T-cell (primary cell): ENCODE measurements at regions not wholly inside any gene's neighbourhood (a gene's known extent, or its start where the extent isn't known, plus 50 kb on each side); places are given as distances from the start of the nearest gene placed in this dataset.

Source experiments
- ATAC-seq, 4 experiments: fragments of 200-7000 bp in 3 of 4; fragments of 150-1000 bp in 1 of 4; cut with Tn5 transposase; replicated peaks in 1 of 4; 1 replicate in 3 of 4; 2 replicates in 1 of 4; pipeline ENCODE4 v1.10.0; 2021; ENCODE audit warnings: moderate library complexity in 3 of 4, mild to moderate bottlenecking in 2 of 4, moderate number of reproducible peaks in 1 of 4
- CTCF ChIA-PET, 2 donors: fragments of 300-600 bp; sonication (Branson Sonifier 250); formaldehyde crosslinking; loops; one replicate each; lab custom pipeline; 2022; ENCODE audit warnings: antibody characterized with exemption in 2 of 2; lab: Charles Lee
- POLR2A ChIA-PET, 2 donors: fragments of 300-600 bp; sonication (Branson Sonifier 250); formaldehyde crosslinking; loops; one replicate each; lab custom pipeline; 2022; ENCODE audit warnings: antibody characterized with exemption in 2 of 2; lab: Charles Lee
- DNase-seq, 35 experiments: peaks; one replicate each; pipeline versions ENCODE4 v3.0.0 to v3.0.0-alpha.2; 2013 to 2023
- H3K27ac ChIP-seq: one replicate; pipeline ENCODE4 v1.5.1; 2013; ENCODE audit warnings: low read length
- H3K27me3 ChIP-seq, 2 experiments: replicated peaks in 1 of 2; 1 replicate in 1 of 2; 2 replicates in 1 of 2; pipeline versions ENCODE4 v1.6.1 to v1.7.0; 2013; ENCODE audit warnings: low read length in 1 of 2, mixed read lengths in 1 of 2; ENCODE audit not compliant: control insufficient read depth in 2 of 2, insufficient read depth in 2 of 2; ENCODE audit errors: extremely low read depth in 1 of 2
- H3K36me3 ChIP-seq, 2 donors: 1 replicate in 1 of 2; 2 replicates in 1 of 2; pipeline versions ENCODE4 v1.6.1 to v1.7.0; 2013; ENCODE audit warnings: low read length in 1 of 2; ENCODE audit not compliant: control insufficient read depth in 2 of 2, insufficient read depth in 1 of 2; ENCODE audit errors: extremely low read depth in 1 of 2
- H3K4me1 ChIP-seq, 2 experiments: 1 replicate in 1 of 2; 2 replicates in 1 of 2; pipeline versions ENCODE4 v1.6.1 to v1.7.0; 2013; ENCODE audit warnings: low read length in 2 of 2, mixed read lengths in 1 of 2; ENCODE audit not compliant: insufficient read depth in 2 of 2, control insufficient read depth in 1 of 2; ENCODE audit errors: extremely low read depth in 1 of 2
- H3K4me3 ChIP-seq, 2 donors: 1 replicate in 1 of 2; 2 replicates in 1 of 2; pipeline versions ENCODE4 v1.5.1 to v1.7.0; 2013; ENCODE audit warnings: mild to moderate bottlenecking in 2 of 2, low read length in 1 of 2, moderate library complexity in 1 of 2; ENCODE audit not compliant: control insufficient read depth in 1 of 2; ENCODE audit errors: extremely low read depth in 1 of 2
- H3K9me3 ChIP-seq: 2 replicates; pipeline ENCODE4 v1.7.0; 2013
- H3K27ac Mint-ChIP-seq, 2 donors: one replicate each; pipeline ENCODE4 v1.8.0; 2020 to 2021; ENCODE audit warnings: mild to moderate bottlenecking in 2 of 2, mixed read lengths in 2 of 2
- H3K27me3 Mint-ChIP-seq, 2 donors: one replicate each; pipeline ENCODE4 v1.8.0; 2021 to 2022; ENCODE audit warnings: mixed read lengths in 2 of 2
- H3K36me3 Mint-ChIP-seq: one replicate; pipeline ENCODE4 v1.8.0; 2021; ENCODE audit warnings: mixed read lengths
- H3K4me1 Mint-ChIP-seq, 3 donors: one replicate each; pipeline ENCODE4 v1.8.0; 2020 to 2022; ENCODE audit warnings: mixed read lengths in 3 of 3, mild to moderate bottlenecking in 1 of 3
- H3K4me3 Mint-ChIP-seq, 3 donors: one replicate each; pipeline ENCODE4 v1.8.0; 2020 to 2022; ENCODE audit warnings: mild to moderate bottlenecking in 3 of 3, mixed read lengths in 3 of 3, moderate library complexity in 3 of 3
- H3K9me3 Mint-ChIP-seq, 3 donors: one replicate each; pipeline ENCODE4 v1.8.0; 2020 to 2022; ENCODE audit warnings: mixed read lengths in 3 of 3
- WGBS: methylation state at CpG from one replicate; pipeline ENCODE4 v1.1.5; 2013; ENCODE audit warnings: missing lambda C conversion rate; ENCODE audit not compliant: insufficient coverage; 5-methylcytosine and 5-hydroxymethylcytosine counted together

DNA sequence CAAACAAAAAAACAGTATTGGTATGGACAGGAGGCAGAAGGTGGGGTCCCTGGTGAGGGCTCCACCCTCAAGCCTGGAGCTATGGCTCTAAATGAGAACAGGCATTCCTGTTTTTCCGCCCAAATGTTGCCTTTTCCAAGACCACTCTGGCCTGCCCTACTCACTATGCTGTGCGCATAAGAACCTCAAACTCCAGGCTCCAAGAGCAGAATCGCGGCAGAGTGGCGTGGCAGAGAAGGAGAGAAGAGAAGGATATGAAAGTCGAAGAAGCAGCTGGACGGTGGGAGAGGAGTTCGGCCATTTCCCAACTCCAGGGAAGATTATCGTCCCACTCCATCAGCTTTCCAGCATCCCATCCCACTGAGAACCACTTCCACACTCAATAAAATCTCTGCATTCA is 207.8 kb downstream of the FAT4 start:
- H3K27ac ChIP-seq: no peak overlapping the region
- no peak overlapping the region for H3K4me3 ChIP-seq
- H3K9me3 ChIP-seq: no peaks in the 10 kb centered on the region
- H3K27me3 ChIP-seq: no peaks in the 10 kb centered on the region
- WGBS: 100% methylated on average over 1 of the region's 9 CpGs
- H3K4me1 ChIP-seq: no peaks in the 10 kb centered on the region
- CTCF ChIA-PET: no interaction called here
- no peaks in the 10 kb centered on the region for H3K36me3 Mint-ChIP-seq
- POLR2A ChIA-PET: no interaction called here
- H3K4me3 Mint-ChIP-seq: no peak overlapping the region
- peaks cover 4 to 17% (median 13%) of the 10 kb centered on the region in 3 donors for H3K9me3 Mint-ChIP-seq
- H3K4me1 Mint-ChIP-seq: no peaks in the 10 kb centered on the region
- no peaks in the 10 kb centered on the region for H3K27me3 Mint-ChIP-seq
- DNase-seq (no peak), ATAC-seq (no peak)
- H3K36me3 ChIP-seq: no peaks in the 10 kb centered on the region
- no peak overlapping the region for H3K27ac Mint-ChIP-seq

DNA sequence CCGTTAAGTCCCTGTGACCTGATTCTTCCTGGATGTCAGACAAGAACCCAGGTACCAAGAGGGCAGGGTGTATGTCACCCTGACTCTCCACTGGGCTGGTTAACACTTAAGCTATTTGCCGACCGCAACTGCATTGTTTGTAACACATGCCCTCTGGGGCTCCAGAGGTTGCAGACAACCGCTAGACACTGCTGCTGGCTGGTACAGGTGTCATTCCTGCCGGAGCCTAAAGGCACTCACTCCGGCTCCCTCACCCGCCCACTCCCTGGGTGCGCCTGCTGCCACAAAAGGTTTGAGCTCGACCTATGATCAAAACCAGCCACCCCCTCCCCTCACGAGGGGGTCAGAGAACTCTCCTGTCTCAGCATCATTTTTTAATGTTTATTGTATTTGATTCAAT is 208.2 kb downstream of the FAT4 start:
- CTCF ChIA-PET: no interaction called here
- Mint-ChIP-seq H3K36me3 (no peaks in the 10 kb centered on the region), H3K4me1 (no peaks in the 10 kb centered on the region), H3K4me3 (no peak overlapping the region), H3K9me3 (peaks cover 4 to 17% (median 13%) of the 10 kb centered on the region in 3 donors), H3K27me3 (no peaks in the 10 kb centered on the region), H3K27ac (no peak overlapping the region)
- no peak for ATAC-seq
- DNase-seq: no peak
- Histone ChIP-seq H3K4me1 (no peaks in the 10 kb centered on the region), H3K9me3 (no peaks in the 10 kb centered on the region), H3K4me3 (no peak overlapping the region), H3K27me3 (no peaks in the 10 kb centered on the region), H3K27ac (no peak overlapping the region), H3K36me3 (no peaks in the 10 kb centered on the region)
- POLR2A ChIA-PET: no interaction called here
- WGBS: 88% methylated on average over 6 of the region's 10 CpGs

DNA sequence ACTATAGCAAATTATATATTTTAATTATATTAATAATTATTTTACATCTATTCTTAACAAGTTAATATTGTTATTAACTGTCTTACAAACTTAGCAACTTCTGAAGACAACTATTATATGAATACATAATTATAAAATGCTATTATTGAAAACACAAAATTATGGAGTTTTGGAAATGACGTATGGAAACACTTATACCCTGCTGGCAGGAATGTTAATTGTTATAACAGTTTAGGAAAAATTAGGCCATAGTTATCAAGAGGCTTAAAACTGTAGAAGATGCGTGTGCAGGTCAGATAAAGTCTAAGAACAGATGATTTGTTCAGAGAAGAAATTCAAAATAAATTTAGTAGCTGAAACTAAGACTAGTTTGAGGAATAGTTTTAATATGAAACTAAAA is 211.7 kb downstream of the FAT4 start:
- no peaks in the 10 kb centered on the region for H3K27me3 ChIP-seq
- H3K4me3 Mint-ChIP-seq: no peak overlapping the region
- no peaks in the 10 kb centered on the region for H3K36me3 ChIP-seq
- 50% methylated on average over 1 of the region's 2 CpGs for WGBS
- no peaks in the 10 kb centered on the region for H3K9me3 ChIP-seq
- CTCF ChIA-PET: no interaction called here
- no peaks in the 10 kb centered on the region for H3K27me3 Mint-ChIP-seq
- H3K9me3 Mint-ChIP-seq: peaks cover 0 to 13% (median 9%) of the 10 kb centered on the region in 3 donors
- no peak overlapping the region for H3K4me3 ChIP-seq
- ATAC-seq (no peak), DNase-seq (no peak)
- POLR2A ChIA-PET: no interaction called here
- no peaks in the 10 kb centered on the region for H3K4me1 ChIP-seq
- H3K36me3 Mint-ChIP-seq: no peaks in the 10 kb centered on the region
- H3K27ac ChIP-seq: no peak overlapping the region
- H3K27ac Mint-ChIP-seq: no peak overlapping the region
- H3K4me1 Mint-ChIP-seq: no peaks in the 10 kb centered on the region

DNA sequence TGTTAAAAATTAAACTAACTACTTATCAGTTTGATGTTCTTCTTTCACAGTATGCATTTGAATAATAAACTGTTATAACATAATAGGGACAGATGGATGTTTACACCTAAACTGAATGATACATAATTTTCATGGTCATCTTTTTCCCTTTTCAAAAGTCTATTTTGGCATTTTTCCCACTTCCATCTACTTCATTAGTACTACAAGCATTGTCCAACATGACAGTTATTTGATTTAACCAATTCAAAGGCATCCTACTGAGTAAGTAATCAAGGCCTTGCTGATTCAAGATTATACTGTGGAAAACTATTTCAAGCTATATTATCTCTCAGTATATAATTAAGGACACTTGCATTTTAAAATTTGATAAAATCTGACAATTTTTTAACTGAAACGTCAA is 212.9 kb downstream of the FAT4 start:
- Histone ChIP-seq H3K4me3 (no peak overlapping the region), H3K9me3 (no peaks in the 10 kb centered on the region), H3K4me1 (no peaks in the 10 kb centered on the region), H3K27me3 (no peaks in the 10 kb centered on the region), H3K36me3 (no peaks in the 10 kb centered on the region), H3K27ac (no peak overlapping the region)
- ATAC-seq (no peak), DNase-seq (no peak)
- Mint-ChIP-seq H3K4me3 (no peak overlapping the region), H3K36me3 (no peaks in the 10 kb centered on the region), H3K9me3 (peaks cover 0 to 13% (median 10%) of the 10 kb centered on the region in 3 donors), H3K4me1 (no peaks in the 10 kb centered on the region), H3K27me3 (no peaks in the 10 kb centered on the region), H3K27ac (no peak overlapping the region)
- CTCF ChIA-PET: no interaction called here
- POLR2A ChIA-PET: no interaction called here
- no CpG with 5 or more reads among the region's 1 CpG for WGBS

DNA sequence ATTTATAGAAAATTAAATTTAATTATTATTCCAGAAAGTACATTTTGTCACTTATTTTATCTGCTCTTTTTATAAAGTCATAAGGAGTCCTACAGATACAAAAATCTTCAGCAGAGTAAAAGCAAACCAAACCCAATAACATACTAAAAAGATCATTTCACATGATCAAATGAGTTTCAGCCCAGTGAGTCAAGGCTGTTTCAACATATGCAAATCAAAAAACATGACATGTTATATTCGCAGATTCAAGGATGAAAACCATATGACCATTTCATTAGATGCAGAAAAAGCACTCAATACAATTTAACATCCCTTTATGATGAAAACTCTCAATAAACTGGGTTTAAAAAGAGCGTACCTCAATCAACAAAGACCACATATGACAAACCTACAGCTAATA is 214.3 kb downstream of the FAT4 start:
- DNase-seq (no peak), ATAC-seq (no peak)
- Mint-ChIP-seq H3K4me3 (no peak overlapping the region), H3K36me3 (no peaks in the 10 kb centered on the region), H3K4me1 (no peaks in the 10 kb centered on the region), H3K27ac (no peak overlapping the region), H3K9me3 (peaks cover 9 to 21% (median 10%) of the 10 kb centered on the region in 3 donors), H3K27me3 (no peaks in the 10 kb centered on the region)
- no peaks in the 10 kb centered on the region for H3K4me1 ChIP-seq
- CTCF ChIA-PET: no interaction called here
- no peaks in the 10 kb centered on the region for H3K27me3 ChIP-seq
- no peak overlapping the region for H3K4me3 ChIP-seq
- H3K27ac ChIP-seq: no peak overlapping the region
- 63% methylated on average over 1 of the region's 2 CpGs for WGBS
- no peaks in the 10 kb centered on the region for H3K9me3 ChIP-seq
- POLR2A ChIA-PET: no interaction called here
- no peaks in the 10 kb centered on the region for H3K36me3 ChIP-seq

DNA sequence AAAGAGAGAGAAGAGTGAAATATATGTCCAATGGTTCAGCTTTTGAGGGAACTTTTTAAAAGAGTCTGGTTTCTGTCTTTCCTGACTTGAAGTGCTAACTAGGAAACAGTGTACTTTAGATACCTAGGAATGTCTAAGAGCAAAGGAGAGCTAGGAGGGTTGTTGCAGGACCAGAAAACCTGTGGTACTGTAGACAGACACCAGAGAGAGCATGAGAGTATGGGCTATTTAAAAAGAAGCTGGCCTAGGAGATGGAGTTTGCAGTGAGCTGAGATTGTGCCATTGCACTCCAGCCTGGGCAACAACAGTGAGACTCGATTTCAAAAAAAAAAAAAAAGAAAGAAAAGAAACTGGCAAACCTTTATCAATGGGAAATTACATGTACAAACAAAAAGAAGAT is 223.9 kb downstream of the FAT4 start:
- H3K27me3 Mint-ChIP-seq: no peaks in the 10 kb centered on the region
- H3K36me3 ChIP-seq: no peaks in the 10 kb centered on the region
- no peak overlapping the region for H3K27ac Mint-ChIP-seq
- ChIA-PET POLR2A (no interaction called here), CTCF (no interaction called here)
- H3K36me3 Mint-ChIP-seq: no peaks in the 10 kb centered on the region
- no peaks in the 10 kb centered on the region for H3K4me1 Mint-ChIP-seq
- WGBS: no CpG with 5 or more reads among the region's 1 CpG
- no peak overlapping the region for H3K27ac ChIP-seq
- ATAC-seq: no peak
- H3K4me3 Mint-ChIP-seq: no peak overlapping the region
- no peak overlapping the region for H3K4me3 ChIP-seq
- no peaks in the 10 kb centered on the region for H3K27me3 ChIP-seq
- H3K9me3 ChIP-seq: no peaks in the 10 kb centered on the region
- peaks cover 4 to 25% (median 14%) of the 10 kb centered on the region in 3 donors for H3K9me3 Mint-ChIP-seq
- H3K4me1 ChIP-seq: no peaks in the 10 kb centered on the region
- DNase-seq: no peak

DNA sequence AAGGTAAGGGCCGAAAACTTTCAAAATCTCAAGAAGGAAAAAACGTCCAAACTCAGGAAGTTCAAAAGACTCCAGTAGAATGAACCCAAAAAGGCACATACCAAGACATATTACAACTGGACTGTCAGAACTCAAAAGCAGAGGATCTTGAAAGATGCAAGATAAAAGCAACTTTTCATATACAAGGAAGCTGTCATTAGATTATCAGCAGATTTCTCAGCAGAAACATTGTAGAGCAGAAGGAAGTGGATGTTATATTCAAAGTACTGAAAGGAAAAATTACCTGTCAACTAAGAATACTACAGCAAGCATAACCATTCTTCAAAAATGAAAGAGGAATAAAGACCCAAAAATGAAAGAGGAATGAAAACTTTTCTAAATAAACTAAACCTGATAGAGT is 224.9 kb downstream of the FAT4 start:
- Mint-ChIP-seq H3K36me3 (no peaks in the 10 kb centered on the region), H3K9me3 (peaks cover 8 to 18% (median 11%) of the 10 kb centered on the region in 3 donors), H3K4me1 (no peaks in the 10 kb centered on the region), H3K27ac (no peak overlapping the region), H3K4me3 (no peak overlapping the region), H3K27me3 (no peaks in the 10 kb centered on the region)
- no peaks in the 10 kb centered on the region for H3K4me1 ChIP-seq
- ATAC-seq: no peak
- POLR2A ChIA-PET: no interaction called here
- H3K27me3 ChIP-seq: no peaks in the 10 kb centered on the region
- H3K9me3 ChIP-seq: no peaks in the 10 kb centered on the region
- no peak overlapping the region for H3K4me3 ChIP-seq
- H3K27ac ChIP-seq: no peak overlapping the region
- DNase-seq: no peak
- H3K36me3 ChIP-seq: no peaks in the 10 kb centered on the region
- CTCF ChIA-PET: no interaction called here
- WGBS: no CpG with 5 or more reads among the region's 2 CpGs
